ENCODE measurements at regions not wholly inside any gene's neighbourhood (a gene's known extent, or its start where the extent isn't known, plus 50 kb on each side); places are given as distances from the start of the nearest gene placed in this dataset.

GRCh38 chr22:27157666-27158370 is 500.4 kb downstream of the MIAT start:
- Mint-ChIP-seq H3K4me3 (no peak overlapping the region), H3K4me1 (ENCODE audit: low read depth) (no peaks in the 10 kb centered on the region), H3K9me3 (no peaks in the 10 kb centered on the region), H3K36me3 (ENCODE audit: low read depth) (no peaks in the 10 kb centered on the region), H3K27ac (no peak overlapping the region), H3K27me3 (ENCODE audit: low read depth) (peaks cover 23% of the 10 kb centered on the region)
- intact Hi-C loops (cut with micrococcal nuclease), result no loop called here
- no peak for DNase-seq
- CTCF ChIA-PET, result no interaction called here

DNA sequence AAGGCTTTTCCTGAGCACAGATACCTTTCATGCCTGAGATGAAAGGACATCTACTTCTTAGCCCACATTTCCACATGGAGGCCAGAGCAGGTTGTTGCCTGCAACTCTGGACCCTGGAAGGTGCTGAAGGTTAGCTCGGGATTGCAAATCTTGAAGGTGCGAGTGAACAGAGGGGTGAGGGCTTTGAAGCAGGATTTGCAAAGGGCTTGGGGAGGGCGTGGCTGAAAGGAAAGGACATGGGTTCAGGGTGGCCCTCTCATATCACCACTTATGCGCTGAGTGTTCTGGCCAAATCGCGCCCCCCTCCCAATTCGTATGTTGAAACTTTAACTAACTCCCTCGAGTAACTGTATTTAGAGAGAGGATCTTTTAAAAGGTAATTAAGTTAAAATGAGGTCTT is 501.6 kb downstream of the MIAT start:
- H3K27ac Mint-ChIP-seq, result no peak overlapping the region
- H3K4me3 Mint-ChIP-seq, result no peak overlapping the region
- no peaks in the 10 kb centered on the region for H3K4me1 Mint-ChIP-seq (ENCODE audit: low read depth)
- no peak for DNase-seq
- H3K9me3 Mint-ChIP-seq, result no peaks in the 10 kb centered on the region
- CTCF ChIA-PET, result no interaction called here
- intact Hi-C loops (cut with micrococcal nuclease), result no loop called here
- H3K27me3 Mint-ChIP-seq (ENCODE audit: low read depth), result peaks cover 23% of the 10 kb centered on the region
- no peaks in the 10 kb centered on the region for H3K36me3 Mint-ChIP-seq (ENCODE audit: low read depth)

GRCh38 chr22:27159716-27160295 is 502.4 kb downstream of the MIAT start:
- Mint-ChIP-seq H3K36me3 (ENCODE audit: low read depth) (no peaks in the 10 kb centered on the region), H3K4me1 (ENCODE audit: low read depth) (no peaks in the 10 kb centered on the region), H3K27me3 (ENCODE audit: low read depth) (peaks cover 21% of the 10 kb centered on the region), H3K27ac (no peak overlapping the region), H3K4me3 (no peak overlapping the region), H3K9me3 (no peaks in the 10 kb centered on the region)
- DNase-seq, result no peak
- CTCF ChIA-PET, result no interaction called here
- intact Hi-C loops (cut with micrococcal nuclease), result no loop called here

DNA sequence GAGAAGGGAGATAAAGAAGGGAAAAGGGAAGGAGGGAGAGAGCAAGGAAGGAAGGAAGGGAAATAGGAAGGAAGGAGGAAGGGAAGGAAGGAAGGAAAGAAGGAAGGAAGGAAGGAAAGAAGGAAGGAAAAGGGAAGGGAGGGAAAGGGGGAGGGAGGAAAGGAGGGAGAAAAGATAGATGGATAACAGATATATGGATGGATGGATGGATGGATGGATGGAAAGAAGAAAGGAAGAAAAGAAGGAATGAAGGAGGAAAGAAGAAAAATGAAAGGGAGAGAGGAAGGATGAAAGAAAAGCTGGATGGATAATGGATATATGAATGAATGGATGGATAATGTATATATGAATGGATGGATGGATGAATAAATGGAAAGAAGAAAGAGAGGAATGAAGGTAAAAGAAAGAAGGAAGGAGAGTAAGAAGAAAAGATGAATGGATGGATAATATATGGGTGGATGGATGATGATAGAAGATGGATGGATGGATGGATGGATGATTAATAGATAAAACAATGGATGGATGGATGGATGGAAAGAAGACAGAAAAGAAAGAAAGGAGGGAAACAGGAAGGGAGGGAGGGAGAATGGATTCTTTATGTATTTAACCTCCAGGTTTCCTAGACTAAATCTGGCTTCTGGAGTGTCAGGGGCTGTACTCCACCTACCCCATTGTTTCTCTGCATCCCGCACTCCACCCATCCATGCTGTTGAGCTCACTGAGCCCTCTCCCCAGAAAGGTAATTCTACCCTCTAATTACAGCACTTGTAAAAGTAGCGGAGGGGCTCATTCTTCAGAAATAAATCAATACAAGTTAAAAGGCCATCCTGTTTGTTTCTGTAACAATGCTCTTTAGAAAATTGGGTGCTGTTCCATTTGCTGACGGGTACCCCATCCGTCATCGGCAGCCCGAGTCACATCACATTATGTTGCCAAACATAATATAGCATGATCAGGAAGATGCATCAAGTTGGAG is 506.1 kb downstream of the MIAT start:
- CTCF ChIA-PET, result no interaction called here
- H3K4me3 Mint-ChIP-seq, result no peak overlapping the region

DNA sequence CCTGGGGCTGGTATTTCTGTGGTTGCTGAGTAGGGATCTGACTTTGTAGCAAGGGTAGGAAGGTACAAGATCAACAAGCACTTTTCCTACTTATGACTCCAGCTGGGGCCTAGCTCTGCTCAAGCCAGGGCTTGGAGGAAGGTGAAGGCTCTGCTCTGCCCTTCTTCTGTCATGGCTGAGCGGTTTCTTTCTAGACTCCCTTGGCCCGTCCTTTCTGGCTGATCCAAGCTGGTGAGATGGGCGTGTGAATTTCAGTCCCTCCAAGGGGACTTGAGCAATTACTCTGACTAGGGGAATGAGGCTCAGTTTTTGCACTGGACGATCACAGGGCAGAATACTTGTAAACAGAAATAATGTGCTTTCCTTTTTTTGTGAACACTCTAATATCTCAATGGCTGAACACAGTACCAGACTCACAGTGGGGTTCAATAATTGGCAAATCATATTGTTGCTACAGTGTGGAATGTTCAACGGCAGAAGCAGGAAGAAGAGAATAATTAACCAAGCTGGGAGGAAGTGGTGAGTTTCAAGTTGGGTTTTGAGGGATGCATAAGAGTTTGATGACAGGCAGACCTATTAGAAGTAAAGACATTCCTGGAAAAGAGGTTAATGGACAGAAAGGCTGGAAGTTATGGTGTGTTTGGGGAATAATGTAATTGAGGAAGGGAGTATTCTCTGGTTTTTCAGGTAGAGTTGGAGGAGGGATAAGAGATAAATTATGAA is 507.6 kb downstream of the MIAT start:
- Mint-ChIP-seq H3K4me3 (no peak overlapping the region), H3K27ac (no peak overlapping the region), H3K36me3 (ENCODE audit: low read depth) (no peaks in the 10 kb centered on the region), H3K27me3 (ENCODE audit: low read depth) (peaks cover 10% of the 10 kb centered on the region), H3K9me3 (no peaks in the 10 kb centered on the region), H3K4me1 (ENCODE audit: low read depth) (no peaks in the 10 kb centered on the region)
- DNase-seq, result no peak
- CTCF ChIA-PET, result no interaction called here
- intact Hi-C loops (cut with micrococcal nuclease), result no loop called here

More for the DNA sequence above, 506.1 kb downstream of the MIAT start:
- Mint-ChIP-seq H3K4me1 (ENCODE audit: low read depth) (no peaks in the 10 kb centered on the region), H3K27ac (no peak overlapping the region), H3K27me3 (ENCODE audit: low read depth) (peaks cover 10% of the 10 kb centered on the region), H3K9me3 (no peaks in the 10 kb centered on the region), H3K36me3 (ENCODE audit: low read depth) (no peaks in the 10 kb centered on the region)
- DNase-seq, result no peak
- intact Hi-C loops (cut with micrococcal nuclease), result no loop called here

GRCh38 chr22:27168681-27169080 is 511.3 kb downstream of the MIAT start:
- intact Hi-C loops (cut with micrococcal nuclease), result no loop called here
- Mint-ChIP-seq H3K4me3 (no peak overlapping the region), H3K9me3 (no peaks in the 10 kb centered on the region), H3K36me3 (ENCODE audit: low read depth) (no peaks in the 10 kb centered on the region), H3K27me3 (ENCODE audit: low read depth) (peaks cover 6% of the 10 kb centered on the region), H3K4me1 (ENCODE audit: low read depth) (no peaks in the 10 kb centered on the region), H3K27ac (no peak overlapping the region)
- CTCF ChIA-PET, result no interaction called here
- DNase-seq, result no peak

DNA sequence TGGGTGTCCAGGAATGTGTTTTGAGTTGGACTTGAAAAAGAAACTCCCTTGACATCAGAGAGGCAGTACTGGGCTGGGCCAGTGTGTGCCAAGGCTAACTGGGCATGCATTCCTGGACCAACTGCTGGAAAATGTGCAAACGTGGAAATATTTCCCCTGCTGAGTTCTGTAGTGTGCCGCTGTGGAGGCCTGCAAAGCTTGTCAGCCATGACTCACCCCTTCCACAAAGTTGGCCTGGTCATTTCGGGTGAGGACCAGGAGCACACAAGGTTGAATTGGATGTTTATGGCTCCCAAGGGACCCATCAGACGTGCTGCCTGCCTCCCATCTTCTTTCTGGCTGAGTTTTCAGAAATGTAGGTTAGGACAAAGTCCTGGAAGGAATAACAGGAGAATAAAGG is 513.1 kb downstream of the MIAT start:
- Mint-ChIP-seq H3K36me3 (ENCODE audit: low read depth) (no peaks in the 10 kb centered on the region), H3K4me3 (no peak overlapping the region), H3K9me3 (no peaks in the 10 kb centered on the region), H3K27ac (no peak overlapping the region), H3K27me3 (ENCODE audit: low read depth) (peaks cover 18% of the 10 kb centered on the region), H3K4me1 (ENCODE audit: low read depth) (no peaks in the 10 kb centered on the region)
- CTCF ChIA-PET, result no interaction called here
- DNase-seq, result no peak
- intact Hi-C loops (cut with micrococcal nuclease), result no loop called here

DNA sequence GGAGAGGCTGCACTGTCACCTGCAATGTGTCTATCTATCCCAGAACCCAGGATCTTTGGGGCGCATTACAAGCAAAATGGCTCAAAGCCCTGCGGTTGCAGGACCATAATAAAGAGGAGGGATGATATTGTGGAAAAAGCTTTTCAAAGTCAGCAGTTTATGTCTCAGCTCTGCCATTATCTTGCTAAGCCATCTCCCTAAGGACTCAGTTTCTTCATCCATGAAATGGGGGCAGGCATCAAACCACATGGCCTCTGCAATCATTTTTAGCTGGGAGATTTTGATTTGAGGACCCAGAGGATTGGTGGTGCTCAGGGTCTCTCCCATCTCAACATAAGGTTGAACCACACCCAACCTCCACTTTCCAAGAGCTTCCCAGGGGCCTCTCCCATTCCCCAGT is 513.8 kb downstream of the MIAT start:
- DNase-seq, result no peak
- intact Hi-C loops (cut with micrococcal nuclease), result no loop called here
- H3K27ac Mint-ChIP-seq, result no peak overlapping the region
- H3K36me3 Mint-ChIP-seq (ENCODE audit: low read depth), result no peaks in the 10 kb centered on the region
- no peaks in the 10 kb centered on the region for H3K4me1 Mint-ChIP-seq (ENCODE audit: low read depth)
- CTCF ChIA-PET, result no interaction called here
- no peak overlapping the region for H3K4me3 Mint-ChIP-seq
- peaks cover 22% of the 10 kb centered on the region for H3K27me3 Mint-ChIP-seq (ENCODE audit: low read depth)
- no peaks in the 10 kb centered on the region for H3K9me3 Mint-ChIP-seq

DNA sequence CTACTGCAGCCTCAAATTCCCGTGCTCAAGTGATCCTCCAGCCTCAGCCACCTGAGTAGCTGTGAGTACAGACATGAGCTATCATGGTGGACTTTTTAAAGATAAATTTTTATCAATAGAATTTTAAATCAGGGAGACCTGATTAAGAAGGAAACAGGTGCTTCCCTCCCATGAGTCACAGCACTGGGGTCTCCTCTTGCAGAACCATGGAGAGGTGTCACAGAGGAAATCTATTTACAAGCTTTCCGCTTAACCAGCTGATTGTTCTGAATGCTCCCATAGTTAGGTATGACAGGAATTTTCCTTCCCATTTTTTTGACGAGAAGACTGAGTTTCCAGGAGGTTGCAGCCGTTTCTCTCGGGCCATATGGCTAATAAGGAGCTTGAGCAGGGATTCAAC is 516.1 kb downstream of the MIAT start:
- Mint-ChIP-seq H3K27ac (no peak overlapping the region), H3K4me3 (no peak overlapping the region)
- CTCF ChIA-PET, result no interaction called here

GRCh38 chr22:27175021-27175838 is 517.8 kb downstream of the MIAT start:
- no peaks in the 10 kb centered on the region for H3K36me3 Mint-ChIP-seq (ENCODE audit: low read depth)
- H3K4me1 Mint-ChIP-seq (ENCODE audit: low read depth), result no peaks in the 10 kb centered on the region
- H3K4me3 Mint-ChIP-seq, result no peak overlapping the region
- CTCF ChIA-PET, result no interaction called here
- peaks cover 26% of the 10 kb centered on the region for H3K27me3 Mint-ChIP-seq (ENCODE audit: low read depth)
- no peaks in the 10 kb centered on the region for H3K9me3 Mint-ChIP-seq
- no peak for DNase-seq
- intact Hi-C loops (cut with micrococcal nuclease), result no loop called here
- H3K27ac Mint-ChIP-seq, result no peak overlapping the region

More for the DNA sequence above, 516.1 kb downstream of the MIAT start:
- H3K9me3 Mint-ChIP-seq, result no peaks in the 10 kb centered on the region
- no peaks in the 10 kb centered on the region for H3K4me1 Mint-ChIP-seq (ENCODE audit: low read depth)
- intact Hi-C loops (cut with micrococcal nuclease), result no loop called here
- peaks cover 26% of the 10 kb centered on the region for H3K27me3 Mint-ChIP-seq (ENCODE audit: low read depth)
- no peaks in the 10 kb centered on the region for H3K36me3 Mint-ChIP-seq (ENCODE audit: low read depth)
- no peak for DNase-seq

GRCh38 chr22:27175974-27176373 is 518.6 kb downstream of the MIAT start:
- intact Hi-C loops (cut with micrococcal nuclease), result no loop called here
- Mint-ChIP-seq H3K27me3 (ENCODE audit: low read depth) (peaks cover 26% of the 10 kb centered on the region), H3K9me3 (no peaks in the 10 kb centered on the region), H3K4me3 (no peak overlapping the region), H3K27ac (no peak overlapping the region), H3K36me3 (ENCODE audit: low read depth) (no peaks in the 10 kb centered on the region), H3K4me1 (ENCODE audit: low read depth) (no peaks in the 10 kb centered on the region)
- CTCF ChIA-PET, result no interaction called here
- no peak for DNase-seq

GRCh38 chr22:27179161-27179560 is 521.8 kb downstream of the MIAT start:
- Mint-ChIP-seq H3K27ac (no peak overlapping the region), H3K9me3 (no peaks in the 10 kb centered on the region)

More at GRCh38 chr22:27179161-27179560, 521.8 kb downstream of the MIAT start:
- Mint-ChIP-seq H3K27me3 (ENCODE audit: low read depth) (peaks cover 18% of the 10 kb centered on the region), H3K4me3 (no peak overlapping the region), H3K36me3 (ENCODE audit: low read depth) (no peaks in the 10 kb centered on the region), H3K4me1 (ENCODE audit: low read depth) (no peaks in the 10 kb centered on the region)
- DNase-seq, result no peak
- intact Hi-C loops (cut with micrococcal nuclease), result no loop called here
- CTCF ChIA-PET, result no interaction called here
